GM23338 (cell line): ENCODE measurements at regions not wholly inside any gene's neighbourhood (a gene's known extent, or its start where the extent isn't known, plus 50 kb on each side); places are given as distances from the start of the nearest gene placed in this dataset.
A peak's percentile ranks its signal among the peaks of the same experiment; 100 is the strongest.

Experiments
- ATAC-seq: fragments of 200-7000 bp; cut with Tn5 transposase; 3 replicates; pipeline ENCODE4 v1.9.1; 2020
- DNase-seq: peaks from one replicate; pipeline ENCODE4 v3.0.0-alpha.2; 2015; ENCODE audit warnings: low spot score
- H2AFZ ChIP-seq: fragments of 200-600 bp; sonication (generic); 2 replicates; pipeline ENCODE4 v1.8.0; 2016; ENCODE audit warnings: antibody characterized with exemption, mild to moderate bottlenecking, moderate library complexity
- H3F3A ChIP-seq: fragments of 200-600 bp; sonication (generic); replicated peaks from 2 replicates; pipeline ENCODE4 v1.8.0; 2017; ENCODE audit warnings: antibody characterized with exemption, mixed run types, low read depth
- H3K27ac ChIP-seq: fragments of 200-600 bp; sonication (generic); 2 replicates; pipeline ENCODE4 v1.6.1; 2016; ENCODE audit warnings: low read depth
- H3K27me3 ChIP-seq: fragments of 200-600 bp; sonication (generic); 2 replicates; pipeline ENCODE4 v1.8.0; 2016; ENCODE audit warnings: mild to moderate bottlenecking, mixed run types, moderate library complexity; ENCODE audit not compliant: insufficient read depth
- H3K36me3 ChIP-seq: fragments of 200-600 bp; sonication (generic); 2 replicates; pipeline ENCODE4 v1.8.0; 2016; ENCODE audit warnings: mild to moderate bottlenecking; ENCODE audit not compliant: insufficient read depth
- H3K4me1 ChIP-seq: fragments of 200-600 bp; sonication (generic); 2 replicates; pipeline ENCODE4 v1.8.0; 2016; ENCODE audit warnings: mild to moderate bottlenecking, moderate library complexity; ENCODE audit not compliant: insufficient read depth
- H3K4me2 ChIP-seq: fragments of 200-600 bp; sonication (generic); 2 replicates; pipeline ENCODE4 v1.7.1; 2017; ENCODE audit warnings: mixed run types
- H3K4me3 ChIP-seq: fragments of 200-600 bp; sonication (generic); 2 replicates; pipeline ENCODE4 v1.6.1; 2016; ENCODE audit warnings: mixed run types
- H3K79me2 ChIP-seq: fragments of 200-600 bp; sonication (generic); replicated peaks from 2 replicates; pipeline ENCODE4 v1.8.0; 2017; ENCODE audit warnings: mild to moderate bottlenecking; ENCODE audit not compliant: insufficient read depth
- H3K9me2 ChIP-seq: fragments of 200-600 bp; sonication (generic); 2 replicates; pipeline ENCODE4 v1.8.0; 2017; ENCODE audit not compliant: insufficient read depth
- H4K20me1 ChIP-seq: fragments of 200-600 bp; sonication (generic); replicated peaks from 2 replicates; pipeline ENCODE4 v1.8.0; 2017; ENCODE audit warnings: mild to moderate bottlenecking; ENCODE audit not compliant: insufficient read depth
- H3K27ac Mint-ChIP-seq: 2 replicates; pipeline ENCODE4 v1.8.0; 2020; ENCODE audit warnings: inconsistent platforms, mild to moderate bottlenecking, moderate library complexity, mixed read lengths
- H3K27me3 Mint-ChIP-seq: 3 replicates; pipeline ENCODE4 v1.8.0; 2022; ENCODE audit warnings: low read depth, mild to moderate bottlenecking, moderate library complexity, mixed read lengths, inconsistent platforms; ENCODE audit not compliant: insufficient read depth, poor library complexity
- H3K36me3 Mint-ChIP-seq: 3 replicates; pipeline ENCODE4 v1.8.0; 2021; ENCODE audit warnings: low read depth, mild to moderate bottlenecking, inconsistent platforms, moderate library complexity, mixed read lengths
- H3K4me1 Mint-ChIP-seq: 3 replicates; pipeline ENCODE4 v1.8.0; 2020; ENCODE audit warnings: mild to moderate bottlenecking, inconsistent platforms, mixed read lengths
- H3K4me3 Mint-ChIP-seq: 3 replicates; pipeline ENCODE4 v1.8.0; 2021; ENCODE audit warnings: moderate library complexity, mild to moderate bottlenecking, inconsistent platforms, mixed read lengths
- H3K9me3 Mint-ChIP-seq: 3 replicates; pipeline ENCODE4 v1.8.0; 2020; ENCODE audit warnings: moderate library complexity, mild to moderate bottlenecking, inconsistent platforms, mixed read lengths
- CREB1 ChIP-seq: fragments of 250-450 bp; sonication (Bioruptor Pico); IDR thresholded peaks from 2 replicates; pipeline ENCODE4 v1.5.0; 2020; ENCODE audit warnings: low read depth, mild to moderate bottlenecking, moderate library complexity
- EZH2 ChIP-seq: fragments of 200-600 bp; sonication (generic); IDR thresholded peaks from one replicate; pipeline ENCODE4 v1.8.0; 2017; ENCODE audit warnings: antibody characterized with exemption, mild to moderate bottlenecking, low read depth; ENCODE audit not compliant: unreplicated experiment
- EZH2phosphoT487 ChIP-seq: fragments of 200-600 bp; sonication (generic); IDR thresholded peaks from one replicate; pipeline ENCODE4 v1.8.1; 2018; ENCODE audit warnings: antibody characterized with exemption; ENCODE audit not compliant: unreplicated experiment
- JUNB ChIP-seq: IDR thresholded peaks from one replicate; pipeline ENCODE4 v1.6.1; 2016; ENCODE audit warnings: antibody characterized with exemption; ENCODE audit not compliant: unreplicated experiment
- POLR2AphosphoS5 ChIP-seq: IDR thresholded peaks from 2 replicates; pipeline ENCODE4 v1.6.1; 2016; ENCODE audit warnings: antibody characterized with exemption, low read depth
- STAT1 ChIP-seq: IDR thresholded peaks from one replicate; pipeline ENCODE4 v1.6.1; 2016; ENCODE audit warnings: antibody characterized with exemption; ENCODE audit not compliant: unreplicated experiment
- ZNF114 ChIP-seq: fragments of 250-450 bp; sonication (Bioruptor Pico); IDR thresholded peaks from 2 replicates; pipeline ENCODE4 v1.5.0; 2020; ENCODE audit warnings: mild to moderate bottlenecking, moderate library complexity
- TF ChIP-seq, protein P1 (sequence below): fragments of 250-450 bp; sonication (Bioruptor Pico); IDR thresholded peaks from 2 replicates; pipeline ENCODE4 v1.5.0; 2020; ENCODE audit warnings: mild to moderate bottlenecking, moderate library complexity
- TF ChIP-seq, protein P2 (sequence below): IDR thresholded peaks from one replicate; pipeline ENCODE4 v1.6.1; 2018; ENCODE audit warnings: antibody characterized with exemption; ENCODE audit not compliant: unreplicated experiment

DNA sequence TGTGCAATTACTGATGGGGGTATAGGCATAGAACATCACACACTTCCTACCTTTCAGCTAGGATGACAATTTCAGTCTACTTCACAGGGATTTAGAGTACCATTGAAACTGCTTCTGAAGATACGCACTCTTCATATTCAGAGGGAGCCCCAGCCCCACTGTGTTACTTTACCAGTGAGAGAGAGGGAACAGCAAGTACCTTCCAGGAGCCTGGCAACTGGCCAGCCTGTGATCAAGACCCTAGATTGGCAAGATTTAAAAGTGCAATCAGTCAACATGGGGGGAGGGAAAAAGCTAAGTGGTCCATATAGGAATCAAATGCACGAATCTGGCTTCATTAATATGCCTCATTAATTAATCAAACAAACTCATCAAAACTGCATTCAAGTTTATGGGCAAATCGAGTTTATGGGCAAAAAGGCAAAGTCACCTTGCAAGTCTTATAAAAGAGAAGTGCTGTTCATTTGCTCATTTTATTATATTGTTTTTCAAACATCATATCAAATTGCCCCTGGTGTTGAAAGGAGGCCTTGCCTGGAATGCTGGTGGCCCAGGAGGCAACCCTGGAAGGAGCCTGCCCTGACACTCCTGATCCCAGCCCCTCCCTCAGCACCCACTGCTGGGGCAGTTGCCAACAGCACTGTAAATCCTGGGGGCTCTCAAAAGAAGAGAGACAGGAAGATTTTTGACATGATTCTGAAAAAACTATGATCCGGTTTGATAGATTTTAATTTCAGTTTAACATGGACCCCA lies 184.9 kb upstream of the DPT start (continued):
- TF ChIP-seq, protein P1, sequence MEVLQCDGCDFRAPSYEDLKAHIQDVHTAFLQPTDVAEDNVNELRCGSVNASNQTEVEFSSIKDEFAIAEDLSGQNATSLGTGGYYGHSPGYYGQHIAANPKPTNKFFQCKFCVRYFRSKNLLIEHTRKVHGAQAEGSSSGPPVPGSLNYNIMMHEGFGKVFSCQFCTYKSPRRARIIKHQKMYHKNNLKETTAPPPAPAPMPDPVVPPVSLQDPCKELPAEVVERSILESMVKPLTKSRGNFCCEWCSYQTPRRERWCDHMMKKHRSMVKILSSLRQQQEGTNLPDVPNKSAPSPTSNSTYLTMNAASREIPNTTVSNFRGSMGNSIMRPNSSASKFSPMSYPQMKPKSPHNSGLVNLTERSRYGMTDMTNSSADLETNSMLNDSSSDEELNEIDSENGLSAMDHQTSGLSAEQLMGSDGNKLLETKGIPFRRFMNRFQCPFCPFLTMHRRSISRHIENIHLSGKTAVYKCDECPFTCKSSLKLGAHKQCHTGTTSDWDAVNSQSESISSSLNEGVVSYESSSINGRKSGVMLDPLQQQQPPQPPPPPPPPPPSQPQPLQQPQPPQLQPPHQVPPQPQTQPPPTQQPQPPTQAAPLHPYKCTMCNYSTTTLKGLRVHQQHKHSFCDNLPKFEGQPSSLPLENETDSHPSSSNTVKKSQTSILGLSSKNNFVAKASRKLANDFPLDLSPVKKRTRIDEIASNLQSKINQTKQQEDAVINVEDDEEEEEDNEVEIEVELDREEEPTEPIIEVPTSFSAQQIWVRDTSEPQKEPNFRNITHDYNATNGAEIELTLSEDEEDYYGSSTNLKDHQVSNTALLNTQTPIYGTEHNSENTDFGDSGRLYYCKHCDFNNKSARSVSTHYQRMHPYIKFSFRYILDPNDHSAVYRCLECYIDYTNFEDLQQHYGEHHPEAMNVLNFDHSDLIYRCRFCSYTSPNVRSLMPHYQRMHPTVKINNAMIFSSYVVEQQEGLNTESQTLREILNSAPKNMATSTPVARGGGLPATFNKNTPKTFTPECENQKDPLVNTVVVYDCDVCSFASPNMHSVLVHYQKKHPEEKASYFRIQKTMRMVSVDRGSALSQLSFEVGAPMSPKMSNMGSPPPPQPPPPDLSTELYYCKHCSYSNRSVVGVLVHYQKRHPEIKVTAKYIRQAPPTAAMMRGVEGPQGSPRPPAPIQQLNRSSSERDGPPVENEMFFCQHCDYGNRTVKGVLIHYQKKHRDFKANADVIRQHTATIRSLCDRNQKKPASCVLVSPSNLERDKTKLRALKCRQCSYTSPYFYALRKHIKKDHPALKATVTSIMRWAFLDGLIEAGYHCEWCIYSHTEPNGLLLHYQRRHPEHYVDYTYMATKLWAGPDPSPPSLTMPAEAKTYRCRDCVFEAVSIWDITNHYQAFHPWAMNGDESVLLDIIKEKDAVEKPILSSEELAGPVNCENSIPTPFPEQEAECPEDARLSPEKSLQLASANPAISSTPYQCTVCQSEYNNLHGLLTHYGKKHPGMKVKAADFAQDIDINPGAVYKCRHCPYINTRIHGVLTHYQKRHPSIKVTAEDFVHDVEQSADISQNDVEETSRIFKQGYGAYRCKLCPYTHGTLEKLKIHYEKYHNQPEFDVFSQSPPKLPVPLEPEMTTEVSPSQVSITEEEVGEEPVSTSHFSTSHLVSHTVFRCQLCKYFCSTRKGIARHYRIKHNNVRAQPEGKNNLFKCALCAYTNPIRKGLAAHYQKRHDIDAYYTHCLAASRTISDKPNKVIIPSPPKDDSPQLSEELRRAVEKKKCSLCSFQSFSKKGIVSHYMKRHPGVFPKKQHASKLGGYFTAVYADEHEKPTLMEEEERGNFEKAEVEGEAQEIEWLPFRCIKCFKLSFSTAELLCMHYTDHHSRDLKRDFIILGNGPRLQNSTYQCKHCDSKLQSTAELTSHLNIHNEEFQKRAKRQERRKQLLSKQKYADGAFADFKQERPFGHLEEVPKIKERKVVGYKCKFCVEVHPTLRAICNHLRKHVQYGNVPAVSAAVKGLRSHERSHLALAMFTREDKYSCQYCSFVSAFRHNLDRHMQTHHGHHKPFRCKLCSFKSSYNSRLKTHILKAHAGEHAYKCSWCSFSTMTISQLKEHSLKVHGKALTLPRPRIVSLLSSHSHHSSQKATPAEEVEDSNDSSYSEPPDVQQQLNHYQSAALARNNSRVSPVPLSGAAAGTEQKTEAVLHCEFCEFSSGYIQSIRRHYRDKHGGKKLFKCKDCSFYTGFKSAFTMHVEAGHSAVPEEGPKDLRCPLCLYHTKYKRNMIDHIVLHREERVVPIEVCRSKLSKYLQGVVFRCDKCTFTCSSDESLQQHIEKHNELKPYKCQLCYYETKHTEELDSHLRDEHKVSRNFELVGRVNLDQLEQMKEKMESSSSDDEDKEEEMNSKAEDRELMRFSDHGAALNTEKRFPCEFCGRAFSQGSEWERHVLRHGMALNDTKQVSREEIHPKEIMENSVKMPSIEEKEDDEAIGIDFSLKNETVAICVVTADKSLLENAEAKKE, result no peak
- TF ChIP-seq POLR2AphosphoS5, result no peak
- TF ChIP-seq JUNB, result no peak

DNA sequence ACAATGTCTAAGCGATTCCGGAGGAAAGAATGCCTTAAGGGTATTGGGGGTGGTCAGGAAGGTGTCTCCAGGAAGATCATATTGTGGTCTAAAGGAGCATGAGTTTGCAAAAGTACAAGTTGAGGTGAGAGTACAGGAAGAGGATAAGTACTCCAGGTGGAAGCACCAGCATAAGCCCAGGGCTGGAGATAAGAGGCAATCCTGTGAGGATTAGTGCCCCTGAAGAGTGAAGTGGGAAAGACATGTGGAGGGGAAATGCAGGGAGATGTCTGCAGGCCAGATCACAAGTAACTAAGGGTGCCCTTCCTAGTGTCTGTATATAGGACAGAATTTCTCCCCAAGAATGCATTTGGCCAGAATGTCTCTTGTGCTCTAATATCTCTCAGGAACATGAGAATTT lies 188.3 kb upstream of the DPT start:
- H3K4me1 ChIP-seq, result peaks cover 21% of the 10 kb centered on the region
- no peaks in the 10 kb centered on the region for H3F3A ChIP-seq
- H3K4me2 ChIP-seq, result no peak overlapping the region
- H3K4me3 ChIP-seq, result no peak overlapping the region
- H3K36me3 ChIP-seq, result no peaks in the 10 kb centered on the region
- H3K9me2 ChIP-seq, result peaks cover 16% of the 10 kb centered on the region; the same call in 1 of the 2 replicates
- no peaks in the 10 kb centered on the region for H3K27me3 Mint-ChIP-seq
- H3K4me3 Mint-ChIP-seq, result no peak overlapping the region
- H3K9me3 Mint-ChIP-seq, result no peaks in the 10 kb centered on the region
- no peak overlapping the region for H3K27ac ChIP-seq
- peak overlapping the region; percentile 77; the same call in 1 of the 2 replicates for H2AFZ ChIP-seq
- no peak for DNase-seq
- H4K20me1 ChIP-seq, result no peaks in the 10 kb centered on the region
- no peaks in the 10 kb centered on the region for H3K36me3 Mint-ChIP-seq
- no peaks in the 10 kb centered on the region for H3K79me2 ChIP-seq
- H3K27me3 ChIP-seq, result no peaks in the 10 kb centered on the region
- H3K4me1 Mint-ChIP-seq, result peaks cover 27% of the 10 kb centered on the region
- H3K27ac Mint-ChIP-seq, result peak overlapping the region; percentile 5; the same call in 1 of the 2 replicates
- ATAC-seq, result no peak; the same call in 2 of the 3 replicates
- TF ChIP-seq STAT1 (no peak), CREB1 (CRISPR knock-in tag) (no peak), ZNF114 (no peak), POLR2AphosphoS5 (no peak), JUNB (no peak), EZH2 (no peak), EZH2phosphoT487 (no peak)
- TF ChIP-seq, protein P2, sequence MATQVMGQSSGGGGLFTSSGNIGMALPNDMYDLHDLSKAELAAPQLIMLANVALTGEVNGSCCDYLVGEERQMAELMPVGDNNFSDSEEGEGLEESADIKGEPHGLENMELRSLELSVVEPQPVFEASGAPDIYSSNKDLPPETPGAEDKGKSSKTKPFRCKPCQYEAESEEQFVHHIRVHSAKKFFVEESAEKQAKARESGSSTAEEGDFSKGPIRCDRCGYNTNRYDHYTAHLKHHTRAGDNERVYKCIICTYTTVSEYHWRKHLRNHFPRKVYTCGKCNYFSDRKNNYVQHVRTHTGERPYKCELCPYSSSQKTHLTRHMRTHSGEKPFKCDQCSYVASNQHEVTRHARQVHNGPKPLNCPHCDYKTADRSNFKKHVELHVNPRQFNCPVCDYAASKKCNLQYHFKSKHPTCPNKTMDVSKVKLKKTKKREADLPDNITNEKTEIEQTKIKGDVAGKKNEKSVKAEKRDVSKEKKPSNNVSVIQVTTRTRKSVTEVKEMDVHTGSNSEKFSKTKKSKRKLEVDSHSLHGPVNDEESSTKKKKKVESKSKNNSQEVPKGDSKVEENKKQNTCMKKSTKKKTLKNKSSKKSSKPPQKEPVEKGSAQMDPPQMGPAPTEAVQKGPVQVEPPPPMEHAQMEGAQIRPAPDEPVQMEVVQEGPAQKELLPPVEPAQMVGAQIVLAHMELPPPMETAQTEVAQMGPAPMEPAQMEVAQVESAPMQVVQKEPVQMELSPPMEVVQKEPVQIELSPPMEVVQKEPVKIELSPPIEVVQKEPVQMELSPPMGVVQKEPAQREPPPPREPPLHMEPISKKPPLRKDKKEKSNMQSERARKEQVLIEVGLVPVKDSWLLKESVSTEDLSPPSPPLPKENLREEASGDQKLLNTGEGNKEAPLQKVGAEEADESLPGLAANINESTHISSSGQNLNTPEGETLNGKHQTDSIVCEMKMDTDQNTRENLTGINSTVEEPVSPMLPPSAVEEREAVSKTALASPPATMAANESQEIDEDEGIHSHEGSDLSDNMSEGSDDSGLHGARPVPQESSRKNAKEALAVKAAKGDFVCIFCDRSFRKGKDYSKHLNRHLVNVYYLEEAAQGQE, result no peak
